HG03439 (cell line): ENCODE measurements at regions not wholly inside any gene's neighbourhood (a gene's known extent, or its start where the extent isn't known, plus 50 kb on each side); places are given as distances from the start of the nearest gene placed in this dataset.
"Not testable (repeated sequence)": the region's sequence is repeated elsewhere in the genome, so short reads cannot be mapped to it uniquely, and the experiment has no call there.

ENCODE experiments used
- ATAC-seq: cut with Tn5 transposase; IDR thresholded peaks from one replicate; pipeline ENCODE4 v1.9.1; 2021; ENCODE audit warnings: mild to moderate bottlenecking, moderate library complexity; ENCODE audit not compliant: unreplicated experiment

DNA sequence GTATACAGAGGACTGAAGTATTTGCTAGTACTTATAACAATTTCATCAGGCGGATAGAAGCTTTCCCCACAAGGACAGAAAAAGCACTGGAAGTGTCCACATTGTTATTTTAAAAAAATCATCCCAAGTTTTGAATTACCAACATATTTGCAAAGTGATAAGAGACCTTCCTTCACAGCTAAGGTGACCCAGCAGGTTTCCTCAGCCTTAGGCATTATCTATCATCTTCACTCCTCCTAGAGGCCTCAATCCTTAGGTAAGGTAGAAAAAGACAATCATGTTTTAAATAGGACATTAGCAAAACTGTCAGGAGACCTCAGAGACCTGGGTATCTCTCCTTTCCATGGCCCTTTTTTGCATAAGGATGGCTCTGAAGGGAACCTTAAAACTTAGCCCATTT, 72.5 kb upstream of the CHD6 start:
- ATAC-seq: no peak

DNA sequence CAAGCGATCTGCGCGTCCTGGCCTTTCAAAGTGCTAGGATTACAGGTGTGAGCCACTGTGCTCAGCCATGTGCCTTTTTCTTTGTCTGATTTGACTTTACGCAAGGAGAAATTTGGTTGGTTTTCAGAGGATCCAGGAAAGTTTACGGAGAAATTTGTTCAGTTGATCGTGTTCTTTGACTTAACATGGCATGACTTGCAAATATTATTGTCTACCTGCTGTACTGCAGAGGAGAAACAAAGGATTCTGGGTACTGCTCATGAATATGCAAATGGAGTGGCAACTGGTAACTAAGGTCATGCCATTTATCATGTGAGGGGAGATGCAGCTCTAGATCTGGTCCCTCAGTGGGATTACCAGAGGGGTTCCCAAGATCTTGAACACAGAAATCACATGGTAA, 68.8 kb upstream of the CHD6 start:
- ATAC-seq: no peak

- not testable (repeated sequence) for ATAC-seq
Observed at GRCh38 chr20:41685145-41685544, 67.0 kb upstream of the CHD6 start.

GRCh38 chr20:41678799-41679198, 60.6 kb upstream of the CHD6 start:
- ATAC-seq: no peak

- no peak for ATAC-seq
Observed at GRCh38 chr20:41672282-41672681, 54.1 kb upstream of the CHD6 start.

DNA sequence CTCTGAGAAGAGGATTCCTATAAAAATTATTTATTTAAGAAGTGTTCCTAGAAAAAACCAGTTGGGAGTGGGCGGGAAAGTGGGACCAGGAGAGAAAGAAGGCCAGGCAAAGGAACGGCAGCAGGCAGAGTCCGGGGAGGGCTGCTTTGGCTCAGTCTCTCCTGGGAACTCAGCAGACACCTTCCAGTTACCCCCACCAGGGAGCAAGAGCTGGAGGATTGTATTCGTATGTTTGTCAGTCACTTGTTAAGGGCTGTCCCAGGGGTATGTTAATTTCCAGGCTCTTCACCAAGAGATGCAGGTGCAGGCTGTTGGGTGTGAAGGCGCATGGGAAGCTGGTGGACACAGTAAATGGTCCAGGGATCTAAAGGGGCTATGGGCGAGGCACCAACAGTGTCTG, 53.0 kb upstream of the CHD6 start:
- ATAC-seq: no peak

GRCh38 chr20:41670631-41671030, 52.5 kb upstream of the CHD6 start:
- ATAC-seq: no peak

- no peak for ATAC-seq
Observed at GRCh38 chr20:41669708-41670263, 51.6 kb upstream of the CHD6 start.

DNA sequence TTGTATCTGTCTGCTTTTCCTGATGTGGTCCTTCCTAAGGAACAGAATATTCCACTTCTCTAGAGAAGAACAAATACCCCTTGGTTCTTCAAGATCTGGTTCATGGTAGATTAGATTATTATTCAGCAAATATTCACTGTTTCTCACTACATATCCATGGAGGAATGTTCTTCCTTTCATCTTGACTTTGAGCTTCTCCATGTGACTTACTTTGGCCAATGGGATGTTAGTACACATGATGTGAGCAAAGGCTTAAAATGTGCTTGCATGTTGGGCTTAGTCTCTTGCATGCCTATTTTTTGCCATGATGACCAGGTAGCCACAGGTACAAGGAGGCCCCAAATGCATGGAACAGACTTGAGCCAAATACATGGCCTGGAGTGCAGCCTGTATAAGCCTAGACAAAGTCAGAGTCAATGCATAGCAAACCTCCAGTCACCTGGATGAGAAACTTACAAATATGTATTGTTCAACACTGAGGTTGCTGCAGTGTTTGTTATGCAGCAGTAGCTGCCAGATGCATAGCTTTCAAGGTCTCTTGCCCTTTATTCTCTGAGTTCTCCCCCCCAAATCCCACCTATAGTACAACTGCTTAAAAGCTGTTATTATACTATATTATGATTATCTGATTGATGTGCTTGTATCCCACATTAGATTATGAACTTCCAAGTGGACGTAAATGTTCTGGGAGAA, 50.0 kb upstream of the CHD6 start:
- no peak for ATAC-seq
